Erythroblast (primary cell): ENCODE measurements at regions not wholly inside any gene's neighbourhood (a gene's known extent, or its start where the extent isn't known, plus 50 kb on each side); places are given as distances from the start of the nearest gene placed in this dataset.

Source experiments
- GATA1 ChIP-seq: IDR thresholded peaks from 2 replicates; pipeline ENCODE4 v1.6.1; 2011; ENCODE audit warnings: low read depth, mild to moderate bottlenecking, control low read depth, low read length, moderate library complexity
- POLR2A ChIP-seq: IDR thresholded peaks from 2 replicates; pipeline ENCODE4 v1.6.1; 2011; ENCODE audit warnings: mild to moderate bottlenecking, low read length

GRCh38 chr11:23227078-23227445 is 366.8 kb upstream of the CCDC179 start:
- TF ChIP-seq POLR2A (no peak), GATA1 (no peak)
